Fibroblast of villous mesenchyme (primary cell): ENCODE measurements at regions not wholly inside any gene's neighbourhood (a gene's known extent, or its start where the extent isn't known, plus 50 kb on each side); places are given as distances from the start of the nearest gene placed in this dataset.

Experiments used
- DNase-seq: peaks from one replicate; pipeline ENCODE4 v3.0.0-alpha.2; 2010; ENCODE audit warnings: low read depth
- H3K4me3 ChIP-seq: 2 replicates; pipeline ENCODE4 v1.5.1; 2011; ENCODE audit warnings: low read depth, mild to moderate bottlenecking, low read length
- TF ChIP-seq, protein P1 (sequence below): IDR thresholded peaks from 2 replicates; pipeline ENCODE4 v1.5.1; 2012; ENCODE audit warnings: low read depth, mild to moderate bottlenecking, low read length; ENCODE audit not compliant: insufficient read depth

DNA sequence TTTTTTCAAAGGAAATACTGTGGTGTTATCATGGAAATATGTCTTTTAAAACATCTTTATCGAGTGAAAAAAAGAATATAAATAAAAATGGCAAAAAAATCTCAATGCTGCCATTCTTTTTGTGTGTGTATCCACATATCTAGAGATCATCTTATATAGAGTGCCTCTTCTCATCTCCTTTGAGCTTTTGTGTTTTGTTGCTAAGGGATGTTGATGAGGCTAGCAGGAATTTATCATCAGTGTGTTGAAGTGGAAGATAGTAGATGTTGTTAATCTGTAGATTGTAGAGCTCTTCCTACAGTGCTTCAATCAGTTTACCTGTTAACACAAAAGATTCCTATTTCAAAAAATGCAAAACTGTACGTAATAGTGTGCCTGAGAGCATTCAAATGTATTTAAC lies 1738.0 kb upstream of the SEL1L start:
- TF ChIP-seq, protein P1, sequence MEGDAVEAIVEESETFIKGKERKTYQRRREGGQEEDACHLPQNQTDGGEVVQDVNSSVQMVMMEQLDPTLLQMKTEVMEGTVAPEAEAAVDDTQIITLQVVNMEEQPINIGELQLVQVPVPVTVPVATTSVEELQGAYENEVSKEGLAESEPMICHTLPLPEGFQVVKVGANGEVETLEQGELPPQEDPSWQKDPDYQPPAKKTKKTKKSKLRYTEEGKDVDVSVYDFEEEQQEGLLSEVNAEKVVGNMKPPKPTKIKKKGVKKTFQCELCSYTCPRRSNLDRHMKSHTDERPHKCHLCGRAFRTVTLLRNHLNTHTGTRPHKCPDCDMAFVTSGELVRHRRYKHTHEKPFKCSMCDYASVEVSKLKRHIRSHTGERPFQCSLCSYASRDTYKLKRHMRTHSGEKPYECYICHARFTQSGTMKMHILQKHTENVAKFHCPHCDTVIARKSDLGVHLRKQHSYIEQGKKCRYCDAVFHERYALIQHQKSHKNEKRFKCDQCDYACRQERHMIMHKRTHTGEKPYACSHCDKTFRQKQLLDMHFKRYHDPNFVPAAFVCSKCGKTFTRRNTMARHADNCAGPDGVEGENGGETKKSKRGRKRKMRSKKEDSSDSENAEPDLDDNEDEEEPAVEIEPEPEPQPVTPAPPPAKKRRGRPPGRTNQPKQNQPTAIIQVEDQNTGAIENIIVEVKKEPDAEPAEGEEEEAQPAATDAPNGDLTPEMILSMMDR, result no peak
- no peak for DNase-seq
- H3K4me3 ChIP-seq, result no peak overlapping the region

DNA sequence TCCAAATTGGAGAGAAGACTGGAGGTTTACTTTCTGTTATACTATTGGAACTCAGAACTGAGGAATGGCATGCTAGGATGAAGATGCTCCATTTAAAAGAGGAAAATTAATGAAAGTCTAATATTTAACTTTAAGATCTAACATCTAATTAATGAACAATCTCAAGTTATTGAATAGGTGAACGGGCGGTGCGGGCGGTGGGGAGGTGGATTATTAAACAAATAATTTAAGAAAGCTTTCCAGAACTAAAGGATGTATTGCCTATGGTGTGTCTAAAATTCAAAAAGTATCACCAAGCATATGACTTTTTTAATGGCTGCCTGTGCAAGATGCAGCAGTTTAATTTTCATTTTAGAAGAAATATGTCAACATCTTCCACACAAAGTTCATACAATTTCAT lies 1747.1 kb upstream of the SEL1L start:
- TF ChIP-seq, protein P1, result no peak
- H3K4me3 ChIP-seq, result no peak overlapping the region
- no peak for DNase-seq

- no peak for DNase-seq
- TF ChIP-seq, protein P1, result no peak
- no peak overlapping the region for H3K4me3 ChIP-seq
Measured at GRCh38 chr14:83282706-83283105, 1749.1 kb upstream of the SEL1L start.

DNA sequence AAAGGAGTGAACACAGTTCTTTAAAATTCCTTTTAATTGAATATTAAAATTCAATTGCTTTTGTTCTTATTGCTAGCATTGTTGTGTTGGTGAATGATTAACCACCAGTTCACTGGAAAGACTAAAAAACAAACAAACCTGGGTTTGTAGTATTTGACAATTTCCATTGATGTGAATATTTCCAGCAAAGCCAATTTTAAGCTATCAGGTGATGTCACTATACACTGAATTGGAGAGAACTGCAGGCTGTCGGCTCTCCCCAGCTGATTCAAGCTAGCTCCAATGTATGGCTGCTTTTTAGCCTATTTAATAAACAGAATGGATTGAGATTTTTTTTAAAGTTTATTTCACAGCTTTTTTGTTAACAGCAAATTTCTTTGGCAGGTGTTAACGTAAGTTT lies 1753.6 kb upstream of the SEL1L start:
- no peak for DNase-seq
- H3K4me3 ChIP-seq, result no peak overlapping the region
- TF ChIP-seq, protein P1, result no peak

GRCh38 chr14:83289390-83289789 lies 1755.7 kb upstream of the SEL1L start:
- DNase-seq, result no peak
- TF ChIP-seq, protein P1, result no peak
- H3K4me3 ChIP-seq, result no peak overlapping the region

GRCh38 chr14:83289896-83290295 lies 1756.2 kb upstream of the SEL1L start:
- H3K4me3 ChIP-seq, result no peak overlapping the region
- no peak for DNase-seq
- TF ChIP-seq, protein P1, result no peak

DNA sequence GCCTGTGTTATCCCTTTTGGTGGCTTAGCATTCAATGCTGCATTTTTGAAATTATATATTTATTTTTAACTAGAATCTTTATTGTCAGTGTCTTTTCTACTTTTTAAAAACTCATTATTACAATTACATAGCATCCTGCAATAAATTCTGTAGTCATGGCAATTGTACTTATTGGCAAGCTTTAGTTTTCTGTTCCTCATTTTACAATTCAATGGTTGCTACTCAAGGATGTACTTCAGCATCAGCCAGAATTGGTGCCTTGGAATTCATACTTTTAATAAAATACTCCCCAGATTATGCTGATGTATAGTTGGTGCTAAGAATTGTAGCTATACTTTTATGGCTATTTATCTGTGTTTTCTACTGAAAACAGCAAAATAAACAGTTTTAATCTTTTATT lies 1756.8 kb upstream of the SEL1L start:
- no peak overlapping the region for H3K4me3 ChIP-seq
- TF ChIP-seq, protein P1, result no peak

More for the DNA sequence above, 1756.8 kb upstream of the SEL1L start:
- DNase-seq, result no peak
